Gastroesophageal sphincter (tissue), 3 donors: ENCODE measurements at regions not wholly inside any gene's neighbourhood (a gene's known extent, or its start where the extent isn't known, plus 50 kb on each side); places are given as distances from the start of the nearest gene placed in this dataset.

Experiments
- CTCF ChIP-seq, 4 experiments: fragments of 200-600 bp in 2 of 4; fragments of 450-650 bp in 2 of 4; sonication (generic) in 1 of 4; IDR thresholded peaks; one replicate each; pipeline ENCODE4 v1.5.1; 2017 to 2019; ENCODE audit warnings: antibody characterized with exemption in 4 of 4, mild to moderate bottlenecking in 2 of 4, moderate library complexity in 2 of 4
- EP300 ChIP-seq: sonication (generic); formaldehyde crosslinking; IDR thresholded peaks from one replicate; pipeline ENCODE4 v1.6.1; 2017; ENCODE audit warnings: antibody characterized with exemption, mild to moderate bottlenecking
- POLR2A ChIP-seq, 2 donors: fragments of 450-650 bp; IDR thresholded peaks; one replicate each; pipeline ENCODE4 v1.6.1; 2017; ENCODE audit warnings: antibody characterized with exemption in 2 of 2, mild to moderate bottlenecking in 2 of 2, moderate library complexity in 1 of 2
- POLR2AphosphoS5 ChIP-seq: sonication (generic); formaldehyde crosslinking; IDR thresholded peaks from one replicate; pipeline ENCODE4 v1.6.1; 2017; ENCODE audit warnings: antibody characterized with exemption

GRCh38 chr3:25174251-25174650 is 253.8 kb upstream of the RARB start:
- no peak for TF ChIP-seq CTCF (IDR thresholded peaks at IDR 0.05)
- no peak for TF ChIP-seq POLR2A (IDR thresholded peaks at IDR 0.05)
- no peak for TF ChIP-seq POLR2AphosphoS5
- no peak for TF ChIP-seq EP300
